Heart left ventricle (tissue), 13 donors: ENCODE measurements at regions not wholly inside any gene's neighbourhood (a gene's known extent, or its start where the extent isn't known, plus 50 kb on each side); places are given as distances from the start of the nearest gene placed in this dataset.

Source experiments
- POLR2A ChIP-seq, 2 donors: fragments of 450-650 bp; IDR thresholded peaks; one replicate each; pipeline ENCODE4 v1.6.1; 2017; ENCODE audit warnings: antibody characterized with exemption in 2 of 2, mild to moderate bottlenecking in 2 of 2, moderate library complexity in 2 of 2
- TF ChIP-seq, protein P1 (sequence below), 12 donors: fragments of 200-600 bp; sonication (generic) in 4 of 12; IDR thresholded peaks; one replicate each; pipeline versions ENCODE4 v1.5.0 to v1.8.0; 2018 to 2022; ENCODE audit warnings: antibody characterized with exemption in 12 of 12, mild to moderate bottlenecking in 5 of 12
- donor health status: ischemic (EF 13 %, LVEDD 7.1; RV severe dilation, severe dysfunction).
- donor health status: DM: no; HTN: yes; CAD: no.
- donor health status: DM: no; HTN: no; CAD: no.
- donor health status: ischemic (EF 25% LVEDD 6.9; RV normal size, moderate dysfunction).
- donor health status: ischemic (EF 25% LVEDD 5.7; RV mildly dilated, moderate dysfunction).
- donor health status: ischemic (EF 35%, LVEDD 5.7; RV mildly dilated, moderate dysfunction).
- donor health status: nonischemic (EF 11% LVEDD 7.7; RV severe dilation, severe dysfunction).
- donor health status: DM: yes; HTN: yes; CAD: no.
- donor health status: PGD.
- donor health status: ischemic (EF 29% LVEDD 5.4; RV normal size, mild dysfunction).
- donor health status: nonischemic (EF 23%, LVEDD 6.1; RV moderate dilation, normal function).

DNA sequence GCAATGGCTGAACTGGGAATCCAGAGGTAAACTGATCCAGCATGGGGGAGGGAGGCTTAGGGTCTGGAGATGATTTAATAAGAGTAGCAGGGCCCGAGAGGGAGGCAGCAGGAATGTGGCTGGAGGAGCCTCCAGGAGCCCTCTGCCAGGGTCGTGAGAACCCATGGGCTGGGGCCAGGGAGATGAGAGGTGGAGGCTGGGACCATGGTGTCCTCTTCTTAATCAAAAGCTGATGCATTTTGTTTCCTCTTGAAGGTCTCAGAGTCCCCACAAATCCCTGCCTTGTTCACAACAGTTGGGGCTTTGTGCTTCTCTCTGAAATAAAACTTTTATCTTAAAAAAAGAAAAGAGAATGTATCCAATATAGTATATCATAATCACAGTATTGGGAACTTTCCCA lies 123.7 kb upstream of the ZNF516 start:
- TF ChIP-seq, protein P1, sequence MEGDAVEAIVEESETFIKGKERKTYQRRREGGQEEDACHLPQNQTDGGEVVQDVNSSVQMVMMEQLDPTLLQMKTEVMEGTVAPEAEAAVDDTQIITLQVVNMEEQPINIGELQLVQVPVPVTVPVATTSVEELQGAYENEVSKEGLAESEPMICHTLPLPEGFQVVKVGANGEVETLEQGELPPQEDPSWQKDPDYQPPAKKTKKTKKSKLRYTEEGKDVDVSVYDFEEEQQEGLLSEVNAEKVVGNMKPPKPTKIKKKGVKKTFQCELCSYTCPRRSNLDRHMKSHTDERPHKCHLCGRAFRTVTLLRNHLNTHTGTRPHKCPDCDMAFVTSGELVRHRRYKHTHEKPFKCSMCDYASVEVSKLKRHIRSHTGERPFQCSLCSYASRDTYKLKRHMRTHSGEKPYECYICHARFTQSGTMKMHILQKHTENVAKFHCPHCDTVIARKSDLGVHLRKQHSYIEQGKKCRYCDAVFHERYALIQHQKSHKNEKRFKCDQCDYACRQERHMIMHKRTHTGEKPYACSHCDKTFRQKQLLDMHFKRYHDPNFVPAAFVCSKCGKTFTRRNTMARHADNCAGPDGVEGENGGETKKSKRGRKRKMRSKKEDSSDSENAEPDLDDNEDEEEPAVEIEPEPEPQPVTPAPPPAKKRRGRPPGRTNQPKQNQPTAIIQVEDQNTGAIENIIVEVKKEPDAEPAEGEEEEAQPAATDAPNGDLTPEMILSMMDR (IDR thresholded peaks at IDR 0.05) = no peak
- TF ChIP-seq POLR2A (IDR thresholded peaks at IDR 0.05) = no peak
